SW 1271 (cell line): ENCODE measurements at regions not wholly inside any gene's neighbourhood (a gene's known extent, or its start where the extent isn't known, plus 50 kb on each side); places are given as distances from the start of the nearest gene placed in this dataset.
"Not testable (repeated sequence)": the region's sequence is repeated elsewhere in the genome, so short reads cannot be mapped to it uniquely, and the experiment has no call there.

Experiments
- DNase-seq, 2 experiments: peaks; one replicate each; lab custom pipeline; 2025; lab: John Stamatoyannopoulos, UW

DNA sequence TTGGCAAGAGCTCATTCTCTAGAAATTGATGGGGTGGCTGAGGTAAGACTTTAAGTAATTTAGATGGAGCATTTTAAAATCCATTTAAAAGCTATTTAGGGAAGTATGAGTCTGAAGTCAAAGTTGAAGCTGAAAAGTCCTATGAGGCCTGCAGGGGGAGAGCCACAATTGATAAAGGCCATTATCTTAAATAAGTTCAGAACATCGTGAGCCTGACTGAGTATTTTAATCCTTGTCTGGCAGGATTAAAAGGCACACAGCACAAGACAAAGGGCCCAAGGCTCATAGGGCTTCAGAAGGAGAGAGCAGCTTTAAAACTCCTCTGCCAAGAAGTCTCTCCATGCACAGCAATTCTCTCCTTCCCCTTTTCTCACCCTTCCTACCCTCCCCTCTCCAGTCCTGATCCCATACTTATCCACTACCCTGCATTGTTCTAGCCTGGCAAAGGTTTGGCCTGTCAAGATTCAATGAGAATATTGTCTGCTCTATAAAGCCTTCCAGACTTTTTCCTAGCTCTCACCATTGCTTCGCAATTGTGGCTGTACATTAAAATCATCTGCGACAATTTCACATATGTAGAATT, 1312.9 kb downstream of the FAM181B start:
- no peak for DNase-seq

DNA sequence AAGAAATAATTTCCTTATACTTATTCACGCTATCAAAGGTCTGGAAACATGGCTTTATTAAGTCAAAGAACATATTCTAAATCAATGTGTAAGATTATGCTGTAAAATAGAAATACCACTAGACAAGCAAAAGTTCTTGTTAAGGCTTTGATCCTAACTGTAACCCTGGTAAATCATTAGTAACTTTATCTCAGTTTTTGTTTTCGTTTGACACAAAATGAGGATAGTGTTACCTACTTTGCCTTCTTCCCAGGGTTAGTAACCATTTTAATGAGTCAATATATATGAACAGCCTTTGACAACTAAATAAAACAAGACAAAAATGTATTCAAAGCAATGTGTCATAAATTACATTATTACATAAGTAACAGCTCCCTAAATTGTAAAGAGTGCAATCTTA, 1336.3 kb downstream of the FAM181B start:
- no peak for DNase-seq

GRCh38 chr11:81394311-81394710, 1339.4 kb downstream of the FAM181B start:
- no peak for DNase-seq

- no peak for DNase-seq
Observed at GRCh38 chr11:81388326-81388725, 1345.3 kb downstream of the FAM181B start.

- no peak for DNase-seq
Observed at GRCh38 chr11:81380395-81380794, 1353.3 kb downstream of the FAM181B start.

DNA sequence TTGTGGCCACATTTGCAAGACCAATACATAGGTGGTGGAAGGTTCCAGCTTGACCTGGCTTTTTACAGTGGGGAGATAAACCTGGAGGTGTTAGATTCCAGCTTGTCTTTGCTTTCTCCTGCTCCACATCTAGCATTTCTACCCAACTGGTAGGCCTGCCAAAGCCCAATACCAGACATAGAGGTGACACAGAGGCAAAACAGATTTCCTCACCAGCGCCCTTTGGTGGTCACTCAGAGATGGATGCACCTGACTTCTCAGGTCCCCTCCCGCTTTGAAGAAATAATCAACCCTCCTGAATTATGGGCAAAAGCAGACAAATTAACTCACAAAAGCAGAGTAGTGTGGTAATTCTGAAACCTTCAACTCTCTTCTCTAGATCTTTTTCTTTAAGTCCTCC, 1356.2 kb downstream of the FAM181B start:
- DNase-seq, result no peak

DNA sequence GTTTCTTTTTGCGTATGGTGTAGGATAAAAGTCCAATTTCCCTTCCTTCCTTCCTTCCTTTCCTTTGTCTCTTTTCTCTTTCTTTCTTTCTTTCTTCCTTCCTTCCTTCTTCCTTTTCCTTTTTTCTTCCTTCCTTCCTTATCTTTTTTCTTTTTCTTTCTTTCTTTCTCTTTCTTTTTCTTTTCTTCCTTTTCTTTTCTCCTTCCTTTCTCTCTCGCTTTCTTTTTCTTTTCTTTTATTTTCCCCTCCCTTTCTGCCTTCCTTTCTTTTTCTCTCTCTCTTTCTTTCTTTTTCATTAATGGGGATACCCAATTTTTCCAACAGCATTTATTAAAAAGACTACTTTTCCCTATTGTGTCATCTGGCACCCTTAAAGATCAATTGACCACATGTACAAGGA, 1359.7 kb downstream of the FAM181B start:
- DNase-seq, result no peak

GRCh38 chr11:81368192-81368591, 1365.5 kb downstream of the FAM181B start:
- DNase-seq, result no peak

- DNase-seq, result no peak
Observed at GRCh38 chr11:81365496-81365895, 1368.2 kb downstream of the FAM181B start.

DNA sequence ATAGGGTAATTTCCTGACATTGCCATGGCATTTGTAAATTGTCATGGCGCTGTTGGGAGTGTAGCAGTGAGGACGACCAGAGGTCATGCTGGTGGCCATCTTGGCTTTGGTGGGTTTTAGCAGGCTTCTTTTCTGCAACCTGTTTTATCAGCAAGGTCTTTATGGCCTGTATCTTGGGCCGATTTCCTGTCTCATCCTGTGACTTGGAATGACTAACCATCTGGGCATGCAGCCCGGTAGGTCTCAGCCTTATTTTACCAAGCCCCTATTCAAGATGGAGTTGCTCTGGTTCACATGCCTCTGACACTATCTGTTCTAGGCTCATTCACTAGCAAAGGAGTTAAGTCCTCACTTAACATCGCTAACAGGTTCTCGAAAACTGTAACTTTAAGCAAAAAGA, 1374.2 kb downstream of the FAM181B start:
- no peak for DNase-seq

DNA sequence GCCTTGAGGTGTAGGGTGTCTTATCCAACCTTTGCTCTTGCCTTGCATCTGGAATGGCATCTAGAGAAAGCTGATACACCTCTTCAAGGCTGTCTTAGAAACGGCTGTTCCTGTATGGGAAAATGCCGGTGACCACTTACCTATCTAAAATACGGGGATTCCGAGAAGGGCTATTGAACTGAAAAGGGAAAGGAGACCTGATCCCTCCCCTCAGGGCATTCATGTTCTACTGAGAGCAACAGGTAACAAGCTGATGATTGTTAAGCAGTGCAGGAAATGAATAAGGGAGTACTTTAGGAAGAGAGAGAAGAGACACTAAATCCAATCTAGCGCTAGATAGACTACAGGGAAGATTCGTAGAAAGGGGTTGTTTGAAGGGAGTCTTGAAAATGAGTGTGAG, 1388.1 kb downstream of the FAM181B start:
- no peak for DNase-seq

DNA sequence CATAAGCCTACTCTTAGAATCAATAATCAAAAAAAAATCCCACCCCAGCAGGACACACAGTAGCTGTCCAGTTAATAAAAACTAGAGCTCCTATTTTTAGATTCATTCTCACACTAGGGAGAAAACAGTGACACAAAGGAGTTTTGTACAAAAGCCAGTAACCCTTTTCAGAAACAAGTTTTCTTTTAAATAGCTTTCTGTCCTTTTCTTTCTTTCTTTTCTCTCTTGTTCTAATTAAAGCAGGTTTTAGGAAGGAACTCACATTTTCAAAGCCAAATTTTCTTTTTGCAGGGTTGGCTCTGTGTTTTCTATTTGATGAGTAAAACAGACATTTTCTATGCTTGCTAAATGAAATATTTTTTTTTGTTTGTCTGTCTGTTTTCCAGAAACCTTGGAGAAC, 1390.7 kb downstream of the FAM181B start:
- no peak for DNase-seq

DNA sequence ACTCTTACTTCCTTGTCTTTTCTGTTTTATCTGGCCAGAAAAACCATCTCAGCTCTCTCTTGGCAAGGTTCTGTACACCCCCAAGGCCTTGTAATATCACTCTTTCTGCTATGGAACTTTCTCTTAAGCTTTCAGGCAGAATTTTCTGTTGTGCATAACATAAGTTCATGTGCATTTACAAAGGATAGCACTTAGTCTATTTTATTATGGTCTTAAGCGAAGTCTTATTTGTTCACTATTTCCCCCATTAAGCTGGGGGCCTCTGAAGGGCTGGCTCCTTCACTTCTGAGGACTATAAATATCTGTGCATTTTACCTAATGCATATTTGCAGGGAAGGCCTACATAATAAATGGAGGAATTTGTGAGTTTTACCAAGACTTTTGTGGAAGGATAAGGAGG, 1393.4 kb downstream of the FAM181B start:
- DNase-seq, result no peak

- DNase-seq, result no peak
Observed at GRCh38 chr11:81339521-81339920, 1394.1 kb downstream of the FAM181B start.

DNA sequence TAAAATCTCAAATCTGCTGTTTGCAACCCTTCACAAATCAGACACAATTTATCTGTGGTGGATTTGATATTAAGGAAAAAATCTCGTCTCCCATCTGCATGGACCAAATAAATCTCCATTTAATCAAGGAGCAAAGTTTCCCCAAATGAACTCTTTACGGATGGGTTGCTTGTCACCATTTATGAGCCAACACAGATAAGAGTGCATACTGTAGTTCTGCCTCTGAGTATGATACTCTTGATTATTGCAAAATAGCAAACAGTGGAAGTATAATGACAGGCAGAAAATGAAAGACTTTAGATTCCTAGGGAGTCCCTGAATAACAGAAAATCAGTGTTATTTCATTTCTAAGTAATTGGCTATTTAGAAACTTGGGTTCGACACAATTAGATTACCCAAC, 1395.9 kb downstream of the FAM181B start:
- no peak for DNase-seq

GRCh38 chr11:81332276-81332675, 1401.4 kb downstream of the FAM181B start:
- DNase-seq, result no peak

DNA sequence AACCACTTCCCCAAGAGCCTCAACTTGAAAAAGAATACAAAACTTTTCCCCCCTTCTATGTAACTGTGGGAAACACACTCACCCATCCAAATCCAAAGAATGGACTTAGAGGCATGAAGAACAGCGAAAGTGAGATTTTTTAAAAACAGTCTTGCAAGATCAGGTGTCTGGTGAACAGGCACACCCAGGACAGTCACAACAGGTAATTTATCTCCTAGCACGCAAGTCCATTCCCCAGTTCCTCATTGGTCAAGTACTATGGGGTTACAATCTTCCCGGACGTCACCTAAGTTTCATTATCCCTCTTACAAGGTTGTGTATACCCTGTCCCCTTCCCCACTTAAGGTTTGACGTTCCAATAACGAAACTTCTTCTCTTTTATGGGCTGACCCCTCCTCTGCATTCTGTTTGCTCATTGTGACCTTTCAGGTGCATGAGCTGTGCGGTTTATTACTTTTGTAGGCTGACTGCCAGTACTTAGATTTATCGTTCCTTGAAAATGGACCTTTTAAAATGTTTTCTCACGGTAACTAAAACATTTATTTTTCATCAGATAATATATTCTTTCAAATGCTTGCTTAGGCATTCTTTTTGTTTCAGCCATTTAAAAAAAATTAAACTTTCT, 1401.9 kb downstream of the FAM181B start:
- DNase-seq, result no peak

DNA sequence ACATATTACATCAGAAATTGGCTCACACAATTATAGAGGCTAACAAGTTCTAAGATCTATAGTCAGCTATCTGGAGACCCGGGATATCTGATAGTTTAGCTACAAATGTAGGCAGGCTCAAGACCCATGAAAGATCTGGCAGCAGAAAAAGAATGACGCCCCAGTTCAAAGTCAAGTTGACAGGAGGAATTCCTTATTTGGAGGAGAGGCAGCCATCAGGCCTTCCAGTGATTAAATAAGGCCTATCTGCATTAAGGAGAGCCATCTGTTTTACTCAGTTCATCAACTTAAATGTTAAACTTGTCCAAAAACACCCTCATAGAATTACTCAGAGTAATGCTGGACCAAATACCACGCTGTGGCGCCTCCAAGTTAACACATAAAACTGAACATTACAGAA, 1402.6 kb downstream of the FAM181B start:
- no peak for DNase-seq

GRCh38 chr11:81303038-81303664, 1430.5 kb downstream of the FAM181B start:
- no peak for DNase-seq

DNA sequence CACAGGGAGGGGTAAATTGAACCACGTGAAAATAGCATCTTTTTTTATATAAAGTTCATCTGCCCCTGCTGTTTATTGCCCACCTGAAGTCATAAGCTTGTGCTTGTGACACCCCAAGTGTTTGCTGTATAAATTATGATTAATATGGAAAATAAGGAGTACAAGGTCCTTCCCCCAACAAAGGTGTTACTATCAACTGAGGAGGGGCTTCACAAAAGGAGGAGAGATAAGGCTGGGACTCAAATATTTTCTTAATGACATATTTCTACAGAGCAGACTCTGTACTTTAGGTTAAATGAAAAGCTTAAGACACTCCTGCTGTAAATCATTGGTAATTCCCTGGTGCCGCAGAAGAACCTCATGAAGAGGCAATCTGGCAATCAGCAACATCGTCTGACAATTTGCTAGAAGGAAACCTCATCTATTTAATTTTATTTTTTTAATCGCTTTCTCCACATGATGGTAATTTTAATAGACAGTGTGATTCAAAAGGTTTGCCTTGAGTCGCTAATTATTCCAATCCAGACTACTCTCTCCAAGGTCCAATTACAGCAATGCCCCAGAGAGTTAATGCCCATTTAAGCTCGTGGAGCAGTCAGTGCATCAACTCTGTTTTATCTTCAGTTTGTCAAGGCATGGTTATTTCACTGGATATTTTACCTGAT, 1432.4 kb downstream of the FAM181B start:
- no peak for DNase-seq

- no peak for DNase-seq
Observed at GRCh38 chr11:81286959-81287358, 1446.7 kb downstream of the FAM181B start.

DNA sequence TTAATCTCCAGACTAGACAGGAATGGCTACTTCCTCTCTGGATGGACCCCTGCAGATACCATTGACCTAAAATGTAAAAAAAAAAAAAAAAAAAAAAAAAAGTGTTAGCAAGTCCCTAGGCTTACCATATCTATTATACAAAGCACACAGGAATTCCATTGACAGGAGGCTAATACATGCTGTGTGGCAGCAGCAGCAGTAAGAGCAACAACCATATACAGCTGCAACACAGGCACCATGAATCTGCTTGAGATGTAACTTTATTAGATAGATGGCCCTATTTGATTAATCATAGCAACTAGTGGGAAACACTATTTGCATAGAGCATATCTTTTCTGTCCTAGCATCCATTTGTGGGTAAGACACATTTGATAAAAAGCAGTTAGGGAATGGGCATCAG, 1447.1 kb downstream of the FAM181B start:
- DNase-seq, result no peak

- not testable (repeated sequence) for DNase-seq
Observed at GRCh38 chr11:81280228-81280627, 1453.4 kb downstream of the FAM181B start.
